Embryonic facial prominence (tissue), 1 donor: ENCODE measurements at regions not wholly inside any gene's neighbourhood (a gene's known extent, or its start where the extent isn't known, plus 50 kb on each side); places are given as distances from the start of the nearest gene placed in this dataset.

ENCODE experiments used
- DNase-seq: peaks from one replicate; pipeline ENCODE4 v3.0.0-alpha.2; 2016; ENCODE audit errors: extremely low spot score

GRCh38 chr12:77352946-77353345 is 287.6 kb upstream of the E2F7 start:
- DNase-seq: no peak

- DNase-seq: no peak
Measured at GRCh38 chr12:77351860-77352259, 286.5 kb upstream of the E2F7 start.

GRCh38 chr12:77349689-77350370 is 284.5 kb upstream of the E2F7 start:
- DNase-seq: no peak

GRCh38 chr12:77347017-77347416 is 281.6 kb upstream of the E2F7 start:
- DNase-seq: no peak

- DNase-seq: no peak
Measured at GRCh38 chr12:77345336-77345735, 280.0 kb upstream of the E2F7 start.

GRCh38 chr12:77344651-77345050 is 279.3 kb upstream of the E2F7 start:
- no peak for DNase-seq

GRCh38 chr12:77343291-77343690 is 277.9 kb upstream of the E2F7 start:
- no peak for DNase-seq

- no peak for DNase-seq
Measured at GRCh38 chr12:77342253-77342652, 276.9 kb upstream of the E2F7 start.

GRCh38 chr12:77339610-77340009 is 274.2 kb upstream of the E2F7 start:
- no peak for DNase-seq

- no peak for DNase-seq
Measured at GRCh38 chr12:77337362-77337761, 272.0 kb upstream of the E2F7 start.

GRCh38 chr12:77334806-77335205 is 269.4 kb upstream of the E2F7 start:
- no peak for DNase-seq

GRCh38 chr12:77328326-77328725 is 263.0 kb upstream of the E2F7 start:
- no peak for DNase-seq

- DNase-seq: no peak
Measured at GRCh38 chr12:77325511-77326236, 260.3 kb upstream of the E2F7 start.

- peak; percentile 30 for DNase-seq
Measured at GRCh38 chr12:77324763-77325468, 259.5 kb upstream of the E2F7 start.

GRCh38 chr12:77324416-77324762 is 259.0 kb upstream of the E2F7 start:
- DNase-seq: no peak

- no peak for DNase-seq
Measured at GRCh38 chr12:77323788-77324415, 258.5 kb upstream of the E2F7 start.

- DNase-seq: no peak
Measured at GRCh38 chr12:77319166-77319565, 253.8 kb upstream of the E2F7 start.

- no peak for DNase-seq
Measured at GRCh38 chr12:77315407-77315806, 250.0 kb upstream of the E2F7 start.

GRCh38 chr12:77314378-77315052 is 249.1 kb upstream of the E2F7 start:
- no peak for DNase-seq

GRCh38 chr12:77308056-77308455 is 242.7 kb upstream of the E2F7 start:
- DNase-seq: no peak

- no peak for DNase-seq
Measured at GRCh38 chr12:77300811-77301210, 235.4 kb upstream of the E2F7 start.
